ENCODE measurements at regions not wholly inside any gene's neighbourhood (a gene's known extent, or its start where the extent isn't known, plus 50 kb on each side); places are given as distances from the start of the nearest gene placed in this dataset.
A peak's percentile ranks its signal among the peaks of the same experiment; 100 is the strongest.

GRCh38 chr6:144778056-144778455, 492.9 kb downstream of the UTRN start (continued):
- TF ChIP-seq ZBTB33 (IDR thresholded peaks at IDR 0.05): no peak
- no peak for TF ChIP-seq HNF4A (conservative IDR thresholded peaks at IDR 0.05)
- TF ChIP-seq JUND (IDR thresholded peaks at IDR 0.05): no peak

- H3K4me1 ChIP-seq (ENCODE audit: control insufficient read depth in 4 of 4, insufficient read depth in 4 of 4, low read length in 3 of 4): peaks cover 5 to 26% (median 15%) of the 10 kb centered on the region in 4 donors
- DNase-seq (ENCODE audit: low spot score): no peak
- 100% methylated on average over 1 of the region's 1 CpG for WGBS
- no peaks in the 10 kb centered on the region for H3K36me3 ChIP-seq (ENCODE audit: control insufficient read depth in 4 of 4, insufficient read depth in 3 of 4, low read depth in 1 of 4, low read length in 3 of 4)
- H3K27ac ChIP-seq (ENCODE audit: low read depth in 1 of 2, low read length in 2 of 2): no peak overlapping the region
- no peak overlapping the region for H3K9ac ChIP-seq (ENCODE audit: low read depth in 1 of 2, low read length in 2 of 2)
- no peaks in the 10 kb centered on the region for H3K27me3 ChIP-seq (ENCODE audit: control insufficient read depth in 4 of 4, insufficient read depth in 4 of 4, low read length in 3 of 4)
- no peaks in the 10 kb centered on the region for H3K9me3 ChIP-seq (ENCODE audit: control insufficient read depth in 4 of 4, low read length in 3 of 4)
- TF ChIP-seq NR2F2 (IDR thresholded peaks at IDR 0.05): peak; percentile 19
- TF ChIP-seq SP1 (IDR thresholded peaks at IDR 0.05): no peak
- peak; percentile 33 for TF ChIP-seq CTCF (IDR thresholded peaks at IDR 0.05; ENCODE audit: low read depth, low read length, missing input control)
- peak; percentile 72 to 79 for TF ChIP-seq RAD21 (IDR thresholded peaks at IDR 0.05)
- peak in 1 of 2 donors; percentile 32 for TF ChIP-seq HNF4A (conservative IDR thresholded peaks at IDR 0.05)
- H3K4me3 ChIP-seq (ENCODE audit: low read depth in 1 of 3, low read length in 3 of 3): no peak overlapping the region
Observed at GRCh38 chr6:144778773-144779492, 493.8 kb downstream of the UTRN start.

- no peak for DNase-seq (ENCODE audit: low spot score)
- 89% methylated on average over 3 of the region's 3 CpGs for WGBS
- Histone ChIP-seq H3K27me3 (ENCODE audit: control insufficient read depth in 4 of 4, insufficient read depth in 4 of 4, low read length in 3 of 4) (no peaks in the 10 kb centered on the region), H3K4me3 (ENCODE audit: low read depth in 1 of 3, low read length in 3 of 3) (no peak overlapping the region), H3K9ac (ENCODE audit: low read depth in 1 of 2, low read length in 2 of 2) (no peak overlapping the region), H3K4me1 (ENCODE audit: control insufficient read depth in 4 of 4, insufficient read depth in 4 of 4, low read length in 3 of 4) (peaks cover 2 to 3% (median 2%) of the 10 kb centered on the region in 4 donors), H3K9me3 (ENCODE audit: control insufficient read depth in 4 of 4, low read length in 3 of 4) (no peaks in the 10 kb centered on the region), H3K27ac (ENCODE audit: low read depth in 1 of 2, low read length in 2 of 2) (no peak overlapping the region), H3K36me3 (ENCODE audit: control insufficient read depth in 4 of 4, insufficient read depth in 3 of 4, low read depth in 1 of 4, low read length in 3 of 4) (peaks cover 0 to 5% (median 0%) of the 10 kb centered on the region in 4 donors)
- TF ChIP-seq TAF1 (conservative IDR thresholded peaks at IDR 0.05) (no peak), RAD21 (IDR thresholded peaks at IDR 0.05) (no peak), MAX (IDR thresholded peaks at IDR 0.05) (no peak), FOXA2 (IDR thresholded peaks at IDR 0.05) (no peak), HNF4G (IDR thresholded peaks at IDR 0.05) (no peak), NR2F2 (IDR thresholded peaks at IDR 0.05) (no peak), ZBTB33 (IDR thresholded peaks at IDR 0.05) (no peak), YY1 (IDR thresholded peaks at IDR 0.05) (no peak), HNF4A (conservative IDR thresholded peaks at IDR 0.05) (no peak), ATF3 (IDR thresholded peaks at IDR 0.05) (no peak), GABPA (IDR thresholded peaks at IDR 0.05 in 1 of 2, conservative IDR thresholded peaks at IDR 0.05 in 1 of 2) (no peak), REST (IDR thresholded peaks at IDR 0.05) (no peak), CTCF (IDR thresholded peaks at IDR 0.05; ENCODE audit: low read depth, low read length, missing input control) (no peak), RXRA (IDR thresholded peaks at IDR 0.05) (no peak), FOXA1 (IDR thresholded peaks at IDR 0.05) (no peak), JUND (IDR thresholded peaks at IDR 0.05) (no peak)
Observed at GRCh38 chr6:144781836-144782235, 496.7 kb downstream of the UTRN start.

Data from liver (tissue), 8 donors.